22Rv1 (cell line): ENCODE measurements at regions not wholly inside any gene's neighbourhood (a gene's known extent, or its start where the extent isn't known, plus 50 kb on each side); places are given as distances from the start of the nearest gene placed in this dataset.

Experiments
- H3K27ac ChIP-seq: fragments of 450-650 bp; 2 replicates; pipeline ENCODE4 v1.5.1; 2017
- ZFX ChIP-seq: fragments of 450-650 bp; IDR thresholded peaks from 2 replicates; pipeline ENCODE4 v1.6.1; 2017; ENCODE audit warnings: antibody characterized with exemption, borderline replicate concordance
- TF ChIP-seq, protein P1 (sequence below): fragments of 450-650 bp; IDR thresholded peaks from 2 replicates; pipeline ENCODE4 v1.5.1; 2017; ENCODE audit warnings: mild to moderate bottlenecking

- TF ChIP-seq, protein P1, sequence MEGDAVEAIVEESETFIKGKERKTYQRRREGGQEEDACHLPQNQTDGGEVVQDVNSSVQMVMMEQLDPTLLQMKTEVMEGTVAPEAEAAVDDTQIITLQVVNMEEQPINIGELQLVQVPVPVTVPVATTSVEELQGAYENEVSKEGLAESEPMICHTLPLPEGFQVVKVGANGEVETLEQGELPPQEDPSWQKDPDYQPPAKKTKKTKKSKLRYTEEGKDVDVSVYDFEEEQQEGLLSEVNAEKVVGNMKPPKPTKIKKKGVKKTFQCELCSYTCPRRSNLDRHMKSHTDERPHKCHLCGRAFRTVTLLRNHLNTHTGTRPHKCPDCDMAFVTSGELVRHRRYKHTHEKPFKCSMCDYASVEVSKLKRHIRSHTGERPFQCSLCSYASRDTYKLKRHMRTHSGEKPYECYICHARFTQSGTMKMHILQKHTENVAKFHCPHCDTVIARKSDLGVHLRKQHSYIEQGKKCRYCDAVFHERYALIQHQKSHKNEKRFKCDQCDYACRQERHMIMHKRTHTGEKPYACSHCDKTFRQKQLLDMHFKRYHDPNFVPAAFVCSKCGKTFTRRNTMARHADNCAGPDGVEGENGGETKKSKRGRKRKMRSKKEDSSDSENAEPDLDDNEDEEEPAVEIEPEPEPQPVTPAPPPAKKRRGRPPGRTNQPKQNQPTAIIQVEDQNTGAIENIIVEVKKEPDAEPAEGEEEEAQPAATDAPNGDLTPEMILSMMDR: no peak
- TF ChIP-seq ZFX: no peak
Observed at GRCh38 chr15:70286113-70286806, 188.5 kb upstream of the TLE3 start.

DNA sequence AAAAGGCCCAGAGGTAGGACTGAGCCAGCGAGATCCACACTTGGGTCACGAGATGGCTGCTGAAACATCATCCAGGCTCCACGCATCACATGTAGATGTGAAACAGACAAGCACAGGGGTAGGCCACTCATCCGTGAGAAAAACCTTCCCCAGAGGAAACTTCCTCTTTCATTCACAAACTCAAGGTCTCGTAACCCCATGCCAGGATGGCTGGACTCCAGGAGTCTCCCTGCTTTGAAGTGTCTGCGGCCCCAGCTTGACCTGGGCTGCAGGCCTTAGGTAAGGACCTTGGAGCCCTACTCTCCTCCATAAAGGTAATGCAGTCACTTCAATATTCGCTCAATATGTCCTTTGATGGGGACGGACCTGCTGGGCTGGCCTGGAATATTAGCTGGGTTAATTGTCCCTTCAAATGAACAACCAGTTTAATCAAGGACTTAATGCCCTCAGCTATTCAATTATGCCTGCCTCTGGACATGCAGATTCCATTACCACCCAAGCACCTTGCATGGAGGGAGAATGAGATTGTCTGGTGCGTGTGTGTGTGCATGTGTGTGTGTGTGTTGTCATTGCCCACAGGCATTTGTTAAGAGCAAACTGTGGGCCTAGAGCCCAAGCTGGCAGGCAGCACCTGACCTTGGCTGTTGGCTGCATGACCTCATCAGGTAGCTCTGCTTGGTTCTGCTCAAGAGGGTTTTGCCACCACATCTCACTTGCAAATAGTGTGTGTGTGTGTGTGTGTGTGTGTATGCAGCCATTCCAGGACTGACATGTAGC lies 186.9 kb upstream of the TLE3 start:
- no peak overlapping the region for H3K27ac ChIP-seq
- TF ChIP-seq, protein P1: no peak
- no peak for TF ChIP-seq ZFX

More at GRCh38 chr15:70286113-70286806, 188.5 kb upstream of the TLE3 start:
- no peak overlapping the region for H3K27ac ChIP-seq

GRCh38 chr15:70283511-70283910 lies 185.8 kb upstream of the TLE3 start:
- no peak overlapping the region for H3K27ac ChIP-seq
- no peak for TF ChIP-seq ZFX
- TF ChIP-seq, protein P1: no peak

DNA sequence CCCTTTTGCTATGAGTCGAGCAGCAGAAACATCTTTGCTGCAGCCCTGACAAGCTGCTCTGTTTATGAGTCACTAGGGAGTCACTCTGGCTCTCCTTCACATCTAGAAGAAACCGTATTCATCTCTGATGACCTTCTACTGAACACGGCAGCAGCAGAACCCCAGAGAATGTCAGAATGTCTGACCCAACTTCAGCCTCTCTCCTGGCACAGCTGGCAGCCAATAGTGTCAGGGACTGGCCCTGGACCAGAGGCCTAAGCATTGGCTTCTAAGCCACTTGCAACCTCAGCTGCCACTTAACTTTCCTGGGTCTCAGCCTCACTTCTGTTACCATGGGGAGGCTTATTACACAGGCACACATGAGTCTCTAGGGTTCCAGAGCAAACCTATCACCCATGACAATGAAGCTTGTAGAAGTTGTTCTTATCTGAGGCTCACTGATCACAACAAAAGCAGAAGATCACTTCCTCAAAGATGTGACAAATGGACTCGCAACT lies 184.1 kb upstream of the TLE3 start:
- H3K27ac ChIP-seq: no peak overlapping the region
- TF ChIP-seq, protein P1: no peak
- TF ChIP-seq ZFX: no peak

- H3K27ac ChIP-seq: no peak overlapping the region
- no peak for TF ChIP-seq ZFX
- TF ChIP-seq, protein P1: no peak
Observed at GRCh38 chr15:70281261-70281810, 183.6 kb upstream of the TLE3 start.

- no peak overlapping the region for H3K27ac ChIP-seq
- no peak for TF ChIP-seq ZFX
- TF ChIP-seq, protein P1: no peak
Observed at GRCh38 chr15:70280781-70281180, 183.1 kb upstream of the TLE3 start.

GRCh38 chr15:70279096-70279495 lies 181.4 kb upstream of the TLE3 start:
- H3K27ac ChIP-seq: no peak overlapping the region
- TF ChIP-seq ZFX: no peak
- TF ChIP-seq, protein P1: no peak
